ENCODE measurements at regions not wholly inside any gene's neighbourhood (a gene's known extent, or its start where the extent isn't known, plus 50 kb on each side); places are given as distances from the start of the nearest gene placed in this dataset.

- DNase-seq: no peak
- H3K4me1 ChIP-seq: no peaks in the 10 kb centered on the region
- intact Hi-C loops (cut with DNase I): no loop called here
- TF ChIP-seq POLR2A (IDR thresholded peaks at IDR 0.05): no peak
- TF ChIP-seq CTCF (IDR thresholded peaks at IDR 0.05): no peak
- H3K27ac ChIP-seq: no peak overlapping the region
- no peaks in the 10 kb centered on the region for H3K27me3 ChIP-seq
- no peaks in the 10 kb centered on the region for H3K9me3 ChIP-seq
- H3K36me3 ChIP-seq: no peaks in the 10 kb centered on the region
- no peak overlapping the region for H3K4me3 ChIP-seq (replicated peaks in 1 of 3)
Observed at GRCh38 chr16:58958749-58959148, 224.6 kb upstream of the GOT2 start.

GRCh38 chr16:58948244-58948643 lies 214.1 kb upstream of the GOT2 start:
- Histone ChIP-seq H3K27ac (no peak overlapping the region), H3K4me1 (no peaks in the 10 kb centered on the region), H3K4me3 (replicated peaks in 1 of 3) (no peak overlapping the region), H3K9me3 (no peaks in the 10 kb centered on the region), H3K36me3 (no peaks in the 10 kb centered on the region), H3K27me3 (no peaks in the 10 kb centered on the region)
- TF ChIP-seq POLR2A (IDR thresholded peaks at IDR 0.05) (no peak), CTCF (IDR thresholded peaks at IDR 0.05) (no peak)
- 64 to 67% methylated on average over 1 of the region's 1 CpG for WGBS, 2 donors
- no peak for DNase-seq
- intact Hi-C loops (cut with DNase I): no loop called here

GRCh38 chr16:58940609-58941008 lies 206.5 kb upstream of the GOT2 start:
- intact Hi-C loops (cut with DNase I): no loop called here
- 81 to 83% methylated on average over 2 of the region's 2 CpGs for WGBS, 2 donors

GRCh38 chr16:58938811-58939210 lies 204.7 kb upstream of the GOT2 start:
- no peaks in the 10 kb centered on the region for H3K9me3 ChIP-seq
- intact Hi-C loops (cut with DNase I): no loop called here
- no peaks in the 10 kb centered on the region for H3K36me3 ChIP-seq
- H3K4me1 ChIP-seq: no peaks in the 10 kb centered on the region
- no peak for DNase-seq
- no peak overlapping the region for H3K4me3 ChIP-seq (replicated peaks in 1 of 3)
- TF ChIP-seq CTCF (IDR thresholded peaks at IDR 0.05) (no peak), POLR2A (IDR thresholded peaks at IDR 0.05) (no peak)
- H3K27ac ChIP-seq: no peak overlapping the region
- no peaks in the 10 kb centered on the region for H3K27me3 ChIP-seq
- WGBS, 2 donors: 56 to 61% methylated on average over 7 of the region's 7 CpGs

More at GRCh38 chr16:58940609-58941008, 206.5 kb upstream of the GOT2 start:
- H3K4me3 ChIP-seq (replicated peaks in 1 of 3): no peak overlapping the region
- H3K27me3 ChIP-seq: no peaks in the 10 kb centered on the region
- no peaks in the 10 kb centered on the region for H3K9me3 ChIP-seq
- no peaks in the 10 kb centered on the region for H3K4me1 ChIP-seq
- TF ChIP-seq CTCF (IDR thresholded peaks at IDR 0.05) (no peak), POLR2A (IDR thresholded peaks at IDR 0.05) (no peak)
- DNase-seq: no peak
- no peaks in the 10 kb centered on the region for H3K36me3 ChIP-seq
- H3K27ac ChIP-seq: no peak overlapping the region

GRCh38 chr16:58937661-58938060 lies 203.5 kb upstream of the GOT2 start:
- Histone ChIP-seq H3K9me3 (no peaks in the 10 kb centered on the region), H3K27ac (no peak overlapping the region), H3K4me3 (replicated peaks in 1 of 3) (no peak overlapping the region), H3K36me3 (no peaks in the 10 kb centered on the region), H3K4me1 (no peaks in the 10 kb centered on the region), H3K27me3 (no peaks in the 10 kb centered on the region)
- intact Hi-C loops (cut with DNase I): no loop called here
- DNase-seq: no peak
- TF ChIP-seq CTCF (IDR thresholded peaks at IDR 0.05) (no peak), POLR2A (IDR thresholded peaks at IDR 0.05) (no peak)
- WGBS, 2 donors: 66 to 73% methylated on average over 5 of the region's 5 CpGs
